ENCODE measurements at regions not wholly inside any gene's neighbourhood (a gene's known extent, or its start where the extent isn't known, plus 50 kb on each side); places are given as distances from the start of the nearest gene placed in this dataset.

DNA sequence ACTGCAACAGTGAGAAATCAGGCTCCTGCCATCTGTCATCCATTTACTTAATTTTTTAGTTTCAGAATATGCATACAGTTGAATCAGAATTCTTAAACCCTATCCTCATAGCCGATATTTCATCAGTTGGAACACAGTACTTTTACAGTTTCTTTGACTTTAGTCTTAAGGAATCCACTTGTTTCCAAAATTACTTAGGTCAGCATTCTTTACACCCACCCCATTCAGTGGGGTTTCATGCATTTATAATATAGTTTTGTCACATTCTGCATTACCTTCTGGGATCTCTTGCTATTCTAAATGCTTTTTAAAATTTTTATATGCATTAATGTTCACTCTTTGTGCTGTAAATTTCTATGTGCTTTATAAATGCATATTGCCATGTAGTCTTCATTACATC is 400.4 kb upstream of the LRRTM4 start:
- no peaks in the 10 kb centered on the region for H4K20me1 ChIP-seq (ENCODE audit: insufficient read depth, low read length)
- no peaks in the 10 kb centered on the region for H3K27me3 ChIP-seq (ENCODE audit: insufficient read depth, low read length, poor library complexity)
- no peaks in the 10 kb centered on the region for H3K79me2 ChIP-seq (ENCODE audit: insufficient read depth, low read length)
- H3K27ac ChIP-seq (ENCODE audit: low read length), result no peak overlapping the region
- no peak for DNase-seq
- TF ChIP-seq EZH2 (IDR thresholded peaks at IDR 0.05; ENCODE audit: borderline replicate concordance, low read depth, low read length, severe bottlenecking), result no peak
- no peak overlapping the region for H2AFZ ChIP-seq (ENCODE audit: low read depth, low read length)
- no peak overlapping the region for H3K4me3 ChIP-seq (ENCODE audit: low read depth in 1 of 2, low read length in 2 of 2)
- H3K9me3 ChIP-seq (ENCODE audit: insufficient read depth, low read length, severe bottlenecking), result no peaks in the 10 kb centered on the region
- H3K9ac ChIP-seq (ENCODE audit: low read depth, low read length), result no peak overlapping the region
- H3K36me3 ChIP-seq (ENCODE audit: insufficient read depth, low read length), result no peaks in the 10 kb centered on the region
- no peak for ATAC-seq (ENCODE audit: insufficient read depth, low read depth)
- no peak overlapping the region for H3K4me2 ChIP-seq (ENCODE audit: insufficient read depth, low read length)
- no peaks in the 10 kb centered on the region for H3K4me1 ChIP-seq (ENCODE audit: insufficient read depth, low read length)

GRCh38 chr2:77937366-77937765 is 415.2 kb upstream of the LRRTM4 start:
- no peaks in the 10 kb centered on the region for H3K36me3 ChIP-seq (ENCODE audit: insufficient read depth, low read length)
- H3K27ac ChIP-seq (ENCODE audit: low read length), result no peak overlapping the region
- H3K9ac ChIP-seq (ENCODE audit: low read depth, low read length), result no peak overlapping the region
- H3K4me2 ChIP-seq (ENCODE audit: insufficient read depth, low read length), result no peak overlapping the region
- no peaks in the 10 kb centered on the region for H4K20me1 ChIP-seq (ENCODE audit: insufficient read depth, low read length)
- no peaks in the 10 kb centered on the region for H3K79me2 ChIP-seq (ENCODE audit: insufficient read depth, low read length)
- DNase-seq (no peak), ATAC-seq (ENCODE audit: insufficient read depth, low read depth) (no peak)
- no peaks in the 10 kb centered on the region for H3K9me3 ChIP-seq (ENCODE audit: insufficient read depth, low read length, severe bottlenecking)
- no peak overlapping the region for H3K4me3 ChIP-seq (ENCODE audit: low read depth in 1 of 2, low read length in 2 of 2)
- no peaks in the 10 kb centered on the region for H3K4me1 ChIP-seq (ENCODE audit: insufficient read depth, low read length)
- TF ChIP-seq EZH2 (IDR thresholded peaks at IDR 0.05; ENCODE audit: borderline replicate concordance, low read depth, low read length, severe bottlenecking) (no peak), CTCF (IDR thresholded peaks at IDR 0.05; ENCODE audit: borderline replicate concordance, extremely low read depth, low read length, poor library complexity, severe bottlenecking) (no peak)
- H3K27me3 ChIP-seq (ENCODE audit: insufficient read depth, low read length, poor library complexity), result no peaks in the 10 kb centered on the region
- H2AFZ ChIP-seq (ENCODE audit: low read depth, low read length), result no peak overlapping the region

DNA sequence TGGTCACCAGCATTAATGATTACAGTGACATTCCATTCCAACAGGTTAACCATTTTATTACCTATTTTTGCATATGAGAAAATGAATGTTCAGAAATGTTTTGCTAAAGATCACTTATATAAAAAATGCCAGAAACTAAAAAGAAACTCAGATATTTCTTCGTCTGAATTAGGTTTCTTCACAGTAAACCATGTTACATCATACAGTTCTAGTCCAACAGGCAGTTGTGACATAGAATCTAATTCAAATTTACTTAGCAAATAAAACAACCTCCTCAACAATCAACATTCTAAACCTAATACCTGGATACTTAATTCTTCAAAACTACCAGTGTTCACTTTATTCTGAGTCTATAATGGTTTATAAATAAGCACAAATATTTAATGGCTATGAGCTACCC is 416.3 kb upstream of the LRRTM4 start:
- no peaks in the 10 kb centered on the region for H3K9me3 ChIP-seq (ENCODE audit: insufficient read depth, low read length, severe bottlenecking)
- H3K4me2 ChIP-seq (ENCODE audit: insufficient read depth, low read length), result no peak overlapping the region
- H3K9ac ChIP-seq (ENCODE audit: low read depth, low read length), result no peak overlapping the region
- H3K36me3 ChIP-seq (ENCODE audit: insufficient read depth, low read length), result no peaks in the 10 kb centered on the region
- no peaks in the 10 kb centered on the region for H3K27me3 ChIP-seq (ENCODE audit: insufficient read depth, low read length, poor library complexity)
- H3K4me1 ChIP-seq (ENCODE audit: insufficient read depth, low read length), result no peaks in the 10 kb centered on the region
- H4K20me1 ChIP-seq (ENCODE audit: insufficient read depth, low read length), result no peaks in the 10 kb centered on the region
- ATAC-seq (ENCODE audit: insufficient read depth, low read depth) (no peak), DNase-seq (no peak)
- no peak overlapping the region for H2AFZ ChIP-seq (ENCODE audit: low read depth, low read length)
- H3K4me3 ChIP-seq (ENCODE audit: low read depth in 1 of 2, low read length in 2 of 2), result no peak overlapping the region
- TF ChIP-seq EZH2 (IDR thresholded peaks at IDR 0.05; ENCODE audit: borderline replicate concordance, low read depth, low read length, severe bottlenecking) (no peak), CTCF (IDR thresholded peaks at IDR 0.05; ENCODE audit: borderline replicate concordance, extremely low read depth, low read length, poor library complexity, severe bottlenecking) (no peak)
- H3K79me2 ChIP-seq (ENCODE audit: insufficient read depth, low read length), result no peaks in the 10 kb centered on the region
- no peak overlapping the region for H3K27ac ChIP-seq (ENCODE audit: low read length)

GRCh38 chr2:77939370-77939769 is 417.2 kb upstream of the LRRTM4 start:
- TF ChIP-seq EZH2 (IDR thresholded peaks at IDR 0.05; ENCODE audit: borderline replicate concordance, low read depth, low read length, severe bottlenecking) (no peak), CTCF (IDR thresholded peaks at IDR 0.05; ENCODE audit: borderline replicate concordance, extremely low read depth, low read length, poor library complexity, severe bottlenecking) (no peak)

More at GRCh38 chr2:77939370-77939769, 417.2 kb upstream of the LRRTM4 start:
- Histone ChIP-seq H2AFZ (ENCODE audit: low read depth, low read length) (no peak overlapping the region), H3K36me3 (ENCODE audit: insufficient read depth, low read length) (no peaks in the 10 kb centered on the region), H3K27me3 (ENCODE audit: insufficient read depth, low read length, poor library complexity) (no peaks in the 10 kb centered on the region), H4K20me1 (ENCODE audit: insufficient read depth, low read length) (no peaks in the 10 kb centered on the region), H3K27ac (ENCODE audit: low read length) (no peak overlapping the region), H3K4me2 (ENCODE audit: insufficient read depth, low read length) (no peak overlapping the region), H3K79me2 (ENCODE audit: insufficient read depth, low read length) (no peaks in the 10 kb centered on the region), H3K4me1 (ENCODE audit: insufficient read depth, low read length) (no peaks in the 10 kb centered on the region), H3K4me3 (ENCODE audit: low read depth in 1 of 2, low read length in 2 of 2) (no peak overlapping the region), H3K9ac (ENCODE audit: low read depth, low read length) (no peak overlapping the region), H3K9me3 (ENCODE audit: insufficient read depth, low read length, severe bottlenecking) (no peaks in the 10 kb centered on the region)
- ATAC-seq (ENCODE audit: insufficient read depth, low read depth) (no peak), DNase-seq (no peak)

All from DND-41 (cell line).